ENCODE measurements at regions not wholly inside any gene's neighbourhood (a gene's known extent, or its start where the extent isn't known, plus 50 kb on each side); places are given as distances from the start of the nearest gene placed in this dataset.

- DNase-seq (ENCODE audit: low read depth in 3 of 3) = no peak
Measured at GRCh38 chr11:32039149-32039548, 51.7 kb upstream of the RCN1 start.

- no peak for DNase-seq (ENCODE audit: low read depth in 3 of 3)
Measured at GRCh38 chr11:32034680-32035079, 56.2 kb upstream of the RCN1 start.

GRCh38 chr11:32034149-32034548 lies 56.7 kb upstream of the RCN1 start:
- no peak for DNase-seq (ENCODE audit: low read depth in 3 of 3)

- no peak for DNase-seq (ENCODE audit: low read depth in 3 of 3)
Measured at GRCh38 chr11:32033491-32033890, 57.4 kb upstream of the RCN1 start.

- DNase-seq (ENCODE audit: low read depth in 3 of 3) = no peak
Measured at GRCh38 chr11:32033067-32033466, 57.8 kb upstream of the RCN1 start.

- DNase-seq (ENCODE audit: low read depth in 3 of 3) = no peak
Measured at GRCh38 chr11:32032478-32032877, 58.4 kb upstream of the RCN1 start.

- DNase-seq (ENCODE audit: low read depth in 3 of 3) = no peak
Measured at GRCh38 chr11:32032052-32032451, 58.8 kb upstream of the RCN1 start.

GRCh38 chr11:32030875-32031503 lies 59.9 kb upstream of the RCN1 start:
- DNase-seq (ENCODE audit: low read depth in 3 of 3) = no peak

- no peak for DNase-seq (ENCODE audit: low read depth in 3 of 3)
Measured at GRCh38 chr11:32029721-32030120, 61.2 kb upstream of the RCN1 start.

- no peak for DNase-seq (ENCODE audit: low read depth in 3 of 3)
Measured at GRCh38 chr11:32028201-32028600, 62.7 kb upstream of the RCN1 start.

- DNase-seq (ENCODE audit: low read depth in 3 of 3) = no peak
Measured at GRCh38 chr11:32026766-32027165, 64.1 kb upstream of the RCN1 start.

- no peak for DNase-seq (ENCODE audit: low read depth in 3 of 3)
Measured at GRCh38 chr11:32024948-32025347, 65.9 kb upstream of the RCN1 start.

GRCh38 chr11:32023370-32024305 lies 67.2 kb upstream of the RCN1 start:
- DNase-seq (ENCODE audit: low read depth in 3 of 3) = no peak

- DNase-seq (ENCODE audit: low read depth in 3 of 3) = no peak
Measured at GRCh38 chr11:32018672-32019071, 72.2 kb upstream of the RCN1 start.

- no peak for DNase-seq (ENCODE audit: low read depth in 3 of 3)
Measured at GRCh38 chr11:32016111-32016510, 74.8 kb upstream of the RCN1 start.

- no peak for DNase-seq (ENCODE audit: low read depth in 3 of 3)
Measured at GRCh38 chr11:32015427-32015826, 75.4 kb upstream of the RCN1 start.

GRCh38 chr11:32013603-32014002 lies 77.3 kb upstream of the RCN1 start:
- DNase-seq (ENCODE audit: low read depth in 3 of 3) = no peak

GRCh38 chr11:32012049-32012448 lies 78.8 kb upstream of the RCN1 start:
- DNase-seq (ENCODE audit: low read depth in 3 of 3) = no peak

- no peak for DNase-seq (ENCODE audit: low read depth in 3 of 3)
Measured at GRCh38 chr11:32008880-32009551, 81.9 kb upstream of the RCN1 start.

GRCh38 chr11:32006799-32007388 lies 84.0 kb upstream of the RCN1 start:
- no peak for DNase-seq (ENCODE audit: low read depth in 3 of 3)

- no peak for DNase-seq (ENCODE audit: low read depth in 3 of 3)
Measured at GRCh38 chr11:32005786-32006416, 85.0 kb upstream of the RCN1 start.

- DNase-seq (ENCODE audit: low read depth in 3 of 3) = no peak
Measured at GRCh38 chr11:32003335-32003734, 87.5 kb upstream of the RCN1 start.
